DOHH2 (cell line): ENCODE measurements at regions not wholly inside any gene's neighbourhood (a gene's known extent, or its start where the extent isn't known, plus 50 kb on each side); places are given as distances from the start of the nearest gene placed in this dataset.

ENCODE experiments used
- CTCF ChIP-seq: fragments of 200-600 bp; sonication (generic); IDR thresholded peaks from one replicate; pipeline ENCODE4 v1.5.1; 2014; ENCODE audit warnings: antibody characterized with exemption, mild to moderate bottlenecking, low read depth, low read length; ENCODE audit not compliant: poor library complexity, severe bottlenecking
- EZH2phosphoT487 ChIP-seq: fragments of 200-600 bp; sonication (generic); IDR thresholded peaks from 2 replicates; pipeline ENCODE4 v1.6.1; 2017; ENCODE audit warnings: borderline replicate concordance, mild to moderate bottlenecking, antibody characterized with exemption, low read length, moderate library complexity, mixed read lengths

DNA sequence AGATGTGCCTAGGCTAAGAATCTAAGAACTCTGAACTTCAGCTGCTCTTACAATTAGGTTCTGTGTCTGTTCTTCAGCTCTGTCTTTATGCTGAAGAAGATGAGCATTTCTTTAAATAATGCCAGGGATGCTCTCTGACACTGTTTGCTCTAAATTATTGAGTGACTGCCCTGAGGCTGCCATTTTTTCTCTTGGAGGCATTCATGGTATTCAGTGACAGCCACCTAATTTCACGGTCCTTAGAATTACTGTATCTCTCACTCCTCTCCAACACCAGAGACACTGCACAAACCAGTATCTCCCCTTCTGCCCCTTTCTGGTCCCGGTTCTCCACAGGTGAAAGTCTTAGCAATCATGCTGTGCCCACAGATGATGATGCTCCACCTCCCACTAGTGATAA, 123.6 kb upstream of the MPHOSPH6 start:
- TF ChIP-seq EZH2phosphoT487: no peak
- no peak for TF ChIP-seq CTCF
